DOHH2 (cell line): ENCODE measurements at regions not wholly inside any gene's neighbourhood (a gene's known extent, or its start where the extent isn't known, plus 50 kb on each side); places are given as distances from the start of the nearest gene placed in this dataset.

ENCODE experiments used
- H3F3A ChIP-seq: fragments of 200-600 bp; sonication (generic), shearing (Covaris generic); 2 replicates; pipeline ENCODE4 v1.6.0; 2016; ENCODE audit warnings: antibody characterized with exemption, mild to moderate bottlenecking; ENCODE audit not compliant: control insufficient read depth, insufficient read depth
- H3K27ac ChIP-seq: fragments of 200-600 bp; sonication (generic); 2 replicates; pipeline ENCODE4 v1.5.1; 2014; ENCODE audit warnings: low read depth, mild to moderate bottlenecking, low read length, moderate library complexity
- H3K27me3 ChIP-seq: fragments of 200-600 bp; sonication (generic); 2 replicates; pipeline ENCODE4 v1.6.1; 2014; ENCODE audit warnings: mild to moderate bottlenecking, low read length, mixed read lengths; ENCODE audit not compliant: control insufficient read depth
- H3K36me3 ChIP-seq: fragments of 200-600 bp; sonication (generic); 2 replicates; pipeline ENCODE4 v1.6.1; 2014; ENCODE audit warnings: mild to moderate bottlenecking, low read length, moderate library complexity, mixed read lengths; ENCODE audit not compliant: control insufficient read depth
- H3K4me1 ChIP-seq: fragments of 200-600 bp; sonication (generic); 2 replicates; pipeline ENCODE4 v1.6.1; 2014; ENCODE audit warnings: mild to moderate bottlenecking, low read length, mixed read lengths; ENCODE audit not compliant: control insufficient read depth
- H3K4me2 ChIP-seq: fragments of 200-600 bp; sonication (generic); 2 replicates; pipeline ENCODE4 v1.6.0; 2014; ENCODE audit warnings: mild to moderate bottlenecking, low read length, moderate library complexity
- H3K4me3 ChIP-seq: fragments of 200-600 bp; sonication (generic); 2 replicates; pipeline ENCODE4 v1.5.1; 2014; ENCODE audit warnings: mild to moderate bottlenecking, low read length, mixed read lengths
- H3K79me2 ChIP-seq: fragments of 200-600 bp; sonication (generic); 2 replicates; pipeline ENCODE4 v1.6.1; 2014; ENCODE audit warnings: mild to moderate bottlenecking, low read length, mixed read lengths; ENCODE audit not compliant: control insufficient read depth
- H3K9me2 ChIP-seq: fragments of 200-600 bp; sonication (generic); replicated peaks from 2 replicates; pipeline ENCODE4 v1.6.1; 2014; ENCODE audit warnings: mild to moderate bottlenecking, low read length, mixed read lengths; ENCODE audit not compliant: control insufficient read depth
- H3K9me3 ChIP-seq: fragments of 200-600 bp; sonication (generic); 2 replicates; pipeline ENCODE4 v1.6.1; 2014; ENCODE audit warnings: antibody characterized with exemption, low read length, mixed read lengths; ENCODE audit not compliant: control insufficient read depth, insufficient read depth
- H4K20me1 ChIP-seq: fragments of 200-600 bp; sonication (generic); 2 replicates; pipeline ENCODE4 v1.6.0; 2014; ENCODE audit warnings: low read depth, mild to moderate bottlenecking, antibody characterized with exemption, low read length, moderate library complexity; ENCODE audit not compliant: control insufficient read depth, insufficient read depth
- EZH2phosphoT487 ChIP-seq: fragments of 200-600 bp; sonication (generic); IDR thresholded peaks from 2 replicates; pipeline ENCODE4 v1.6.1; 2017; ENCODE audit warnings: borderline replicate concordance, mild to moderate bottlenecking, antibody characterized with exemption, low read length, moderate library complexity, mixed read lengths
- TF ChIP-seq, protein P1 (sequence below): fragments of 200-600 bp; sonication (generic); IDR thresholded peaks from one replicate; pipeline ENCODE4 v1.5.1; 2014; ENCODE audit warnings: antibody characterized with exemption, mild to moderate bottlenecking, low read depth, low read length; ENCODE audit not compliant: poor library complexity, severe bottlenecking

- no peaks in the 10 kb centered on the region for H3K79me2 ChIP-seq
- H3K9me2 ChIP-seq = no peaks in the 10 kb centered on the region
- no peaks in the 10 kb centered on the region for H4K20me1 ChIP-seq
- H3K4me1 ChIP-seq = no peaks in the 10 kb centered on the region
- no peaks in the 10 kb centered on the region for H3K27me3 ChIP-seq
- no peak for TF ChIP-seq EZH2phosphoT487
- TF ChIP-seq, protein P1, sequence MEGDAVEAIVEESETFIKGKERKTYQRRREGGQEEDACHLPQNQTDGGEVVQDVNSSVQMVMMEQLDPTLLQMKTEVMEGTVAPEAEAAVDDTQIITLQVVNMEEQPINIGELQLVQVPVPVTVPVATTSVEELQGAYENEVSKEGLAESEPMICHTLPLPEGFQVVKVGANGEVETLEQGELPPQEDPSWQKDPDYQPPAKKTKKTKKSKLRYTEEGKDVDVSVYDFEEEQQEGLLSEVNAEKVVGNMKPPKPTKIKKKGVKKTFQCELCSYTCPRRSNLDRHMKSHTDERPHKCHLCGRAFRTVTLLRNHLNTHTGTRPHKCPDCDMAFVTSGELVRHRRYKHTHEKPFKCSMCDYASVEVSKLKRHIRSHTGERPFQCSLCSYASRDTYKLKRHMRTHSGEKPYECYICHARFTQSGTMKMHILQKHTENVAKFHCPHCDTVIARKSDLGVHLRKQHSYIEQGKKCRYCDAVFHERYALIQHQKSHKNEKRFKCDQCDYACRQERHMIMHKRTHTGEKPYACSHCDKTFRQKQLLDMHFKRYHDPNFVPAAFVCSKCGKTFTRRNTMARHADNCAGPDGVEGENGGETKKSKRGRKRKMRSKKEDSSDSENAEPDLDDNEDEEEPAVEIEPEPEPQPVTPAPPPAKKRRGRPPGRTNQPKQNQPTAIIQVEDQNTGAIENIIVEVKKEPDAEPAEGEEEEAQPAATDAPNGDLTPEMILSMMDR = no peak
- H3K4me2 ChIP-seq = no peak overlapping the region
- H3K9me3 ChIP-seq = no peaks in the 10 kb centered on the region
- no peak overlapping the region for H3K4me3 ChIP-seq
- H3K36me3 ChIP-seq = no peaks in the 10 kb centered on the region
- no peaks in the 10 kb centered on the region for H3F3A ChIP-seq
- H3K27ac ChIP-seq = no peak overlapping the region
Measured at GRCh38 chr1:192741095-192741494, 67.7 kb upstream of the RGS2 start.

DNA sequence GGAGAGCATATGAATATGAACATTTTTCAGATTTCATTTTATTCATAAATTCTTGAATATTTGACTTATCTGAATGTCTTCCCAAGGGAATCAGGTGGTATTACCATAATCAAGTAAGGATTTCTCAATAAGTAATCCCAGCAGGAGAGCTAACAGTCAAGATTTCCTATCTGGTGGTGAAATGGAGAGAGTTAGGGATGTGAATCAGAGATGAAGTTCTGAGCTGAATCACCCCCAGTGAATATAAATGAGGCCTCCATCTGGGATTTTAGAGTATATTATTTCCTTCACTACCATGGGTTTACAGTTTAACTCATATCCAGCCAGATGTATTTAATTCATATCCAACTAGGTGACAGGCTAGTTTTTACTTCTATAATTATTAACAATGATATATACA, 61.5 kb upstream of the RGS2 start:
- Histone ChIP-seq H3K9me3 (peaks cover 5% of the 10 kb centered on the region; the same call in 1 of the 2 replicates), H3K27me3 (no peaks in the 10 kb centered on the region), H4K20me1 (no peaks in the 10 kb centered on the region), H3K27ac (no peak overlapping the region), H3K4me1 (no peaks in the 10 kb centered on the region), H3K4me3 (no peak overlapping the region), H3K36me3 (no peaks in the 10 kb centered on the region), H3K4me2 (no peak overlapping the region), H3K79me2 (no peaks in the 10 kb centered on the region), H3K9me2 (no peaks in the 10 kb centered on the region), H3F3A (no peaks in the 10 kb centered on the region)
- TF ChIP-seq EZH2phosphoT487 = no peak
- TF ChIP-seq, protein P1 = no peak

DNA sequence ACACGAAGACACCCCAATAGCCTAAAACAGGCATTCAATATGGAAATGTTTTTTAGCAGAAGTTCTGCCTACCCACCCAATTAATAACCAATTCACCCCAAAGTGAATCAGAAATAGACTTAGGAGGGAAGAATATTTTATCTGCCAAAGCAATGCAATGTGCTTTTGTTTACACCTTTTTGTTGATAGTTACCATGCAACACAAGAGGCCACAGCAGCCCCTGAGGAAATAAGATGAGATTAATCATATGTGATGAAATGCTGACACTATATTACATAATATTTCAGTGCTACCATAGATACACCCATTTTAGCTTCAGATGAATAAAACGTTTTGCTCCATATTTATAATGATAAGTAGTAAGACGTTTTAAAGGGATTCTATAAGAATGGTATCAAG, 60.9 kb upstream of the RGS2 start:
- Histone ChIP-seq H3K79me2 (no peaks in the 10 kb centered on the region), H3K36me3 (no peaks in the 10 kb centered on the region), H3K9me2 (no peaks in the 10 kb centered on the region), H3K4me3 (no peak overlapping the region), H3K4me2 (no peak overlapping the region), H3F3A (no peaks in the 10 kb centered on the region), H3K9me3 (peaks cover 5% of the 10 kb centered on the region; the same call in 1 of the 2 replicates), H3K27ac (no peak overlapping the region), H3K4me1 (no peaks in the 10 kb centered on the region), H4K20me1 (no peaks in the 10 kb centered on the region), H3K27me3 (no peaks in the 10 kb centered on the region)
- TF ChIP-seq, protein P1 = no peak
- TF ChIP-seq EZH2phosphoT487 = no peak
